Esophagus squamous epithelium (tissue), 4 donors: ENCODE measurements at regions not wholly inside any gene's neighbourhood (a gene's known extent, or its start where the extent isn't known, plus 50 kb on each side); places are given as distances from the start of the nearest gene placed in this dataset.

Experiments used
- CTCF ChIP-seq, 6 experiments: fragments of 450-650 bp in 4 of 6; fragments of 200-600 bp in 2 of 6; sonication (generic) in 2 of 6; IDR thresholded peaks; one replicate each; pipeline ENCODE4 v1.5.1; 2016 to 2019; ENCODE audit warnings: antibody characterized with exemption in 6 of 6, mild to moderate bottlenecking in 4 of 6, moderate library complexity in 4 of 6
- POLR2A ChIP-seq, 4 donors: fragments of 450-650 bp; IDR thresholded peaks; one replicate each; pipeline ENCODE4 v1.6.1; 2017; ENCODE audit warnings: antibody characterized with exemption in 4 of 4, mild to moderate bottlenecking in 4 of 4, moderate library complexity in 3 of 4

GRCh38 chr13:73299787-73300186 is 241.0 kb downstream of the KLF5 start:
- TF ChIP-seq CTCF (IDR thresholded peaks at IDR 0.05) (no peak), POLR2A (IDR thresholded peaks at IDR 0.05) (no peak)
